ENCODE measurements at regions not wholly inside any gene's neighbourhood (a gene's known extent, or its start where the extent isn't known, plus 50 kb on each side); places are given as distances from the start of the nearest gene placed in this dataset.

DNA sequence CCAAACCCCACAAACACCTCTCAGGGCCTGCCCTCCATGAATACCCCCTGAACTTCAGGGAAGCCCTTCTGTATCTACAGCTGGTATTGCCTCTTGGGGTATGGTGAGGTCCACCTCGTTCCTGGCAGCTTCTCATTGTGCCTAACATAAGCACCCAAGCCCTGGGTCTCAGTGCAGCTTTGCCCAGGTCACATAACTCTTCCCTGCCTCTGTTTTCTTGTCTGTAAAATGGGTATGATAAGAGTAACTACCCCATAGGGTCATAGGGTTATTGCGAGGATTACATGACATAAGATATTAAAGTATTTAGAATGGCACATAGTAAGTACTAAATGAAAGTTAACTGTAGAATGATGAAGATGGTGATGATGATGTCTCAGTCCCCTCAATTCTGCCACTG lies 190.0 kb upstream of the PWP1 start:
- TF ChIP-seq EP300 (IDR thresholded peaks at IDR 0.05; ENCODE audit: borderline replicate concordance) (no peak), RAD21 (IDR thresholded peaks at IDR 0.05; ENCODE audit: low read depth) (no peak), ZBTB7A (IDR thresholded peaks at IDR 0.05; ENCODE audit: low read depth) (no peak), FOXM1 (IDR thresholded peaks at IDR 0.05; ENCODE audit: borderline replicate concordance, low read depth) (no peak), CEBPB (IDR thresholded peaks at IDR 0.05) (no peak), YY1 (IDR thresholded peaks at IDR 0.05; ENCODE audit: low read depth) (no peak), TCF12 (IDR thresholded peaks at IDR 0.05; ENCODE audit: low read depth) (no peak), TAF1 (IDR thresholded peaks at IDR 0.05; ENCODE audit: low read depth) (no peak)
- TF ChIP-seq, protein P1, sequence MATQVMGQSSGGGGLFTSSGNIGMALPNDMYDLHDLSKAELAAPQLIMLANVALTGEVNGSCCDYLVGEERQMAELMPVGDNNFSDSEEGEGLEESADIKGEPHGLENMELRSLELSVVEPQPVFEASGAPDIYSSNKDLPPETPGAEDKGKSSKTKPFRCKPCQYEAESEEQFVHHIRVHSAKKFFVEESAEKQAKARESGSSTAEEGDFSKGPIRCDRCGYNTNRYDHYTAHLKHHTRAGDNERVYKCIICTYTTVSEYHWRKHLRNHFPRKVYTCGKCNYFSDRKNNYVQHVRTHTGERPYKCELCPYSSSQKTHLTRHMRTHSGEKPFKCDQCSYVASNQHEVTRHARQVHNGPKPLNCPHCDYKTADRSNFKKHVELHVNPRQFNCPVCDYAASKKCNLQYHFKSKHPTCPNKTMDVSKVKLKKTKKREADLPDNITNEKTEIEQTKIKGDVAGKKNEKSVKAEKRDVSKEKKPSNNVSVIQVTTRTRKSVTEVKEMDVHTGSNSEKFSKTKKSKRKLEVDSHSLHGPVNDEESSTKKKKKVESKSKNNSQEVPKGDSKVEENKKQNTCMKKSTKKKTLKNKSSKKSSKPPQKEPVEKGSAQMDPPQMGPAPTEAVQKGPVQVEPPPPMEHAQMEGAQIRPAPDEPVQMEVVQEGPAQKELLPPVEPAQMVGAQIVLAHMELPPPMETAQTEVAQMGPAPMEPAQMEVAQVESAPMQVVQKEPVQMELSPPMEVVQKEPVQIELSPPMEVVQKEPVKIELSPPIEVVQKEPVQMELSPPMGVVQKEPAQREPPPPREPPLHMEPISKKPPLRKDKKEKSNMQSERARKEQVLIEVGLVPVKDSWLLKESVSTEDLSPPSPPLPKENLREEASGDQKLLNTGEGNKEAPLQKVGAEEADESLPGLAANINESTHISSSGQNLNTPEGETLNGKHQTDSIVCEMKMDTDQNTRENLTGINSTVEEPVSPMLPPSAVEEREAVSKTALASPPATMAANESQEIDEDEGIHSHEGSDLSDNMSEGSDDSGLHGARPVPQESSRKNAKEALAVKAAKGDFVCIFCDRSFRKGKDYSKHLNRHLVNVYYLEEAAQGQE (IDR thresholded peaks at IDR 0.05; ENCODE audit: low read depth): no peak

Data from Ishikawa (cell line).